ENCODE measurements at regions not wholly inside any gene's neighbourhood (a gene's known extent, or its start where the extent isn't known, plus 50 kb on each side); places are given as distances from the start of the nearest gene placed in this dataset.

DNA sequence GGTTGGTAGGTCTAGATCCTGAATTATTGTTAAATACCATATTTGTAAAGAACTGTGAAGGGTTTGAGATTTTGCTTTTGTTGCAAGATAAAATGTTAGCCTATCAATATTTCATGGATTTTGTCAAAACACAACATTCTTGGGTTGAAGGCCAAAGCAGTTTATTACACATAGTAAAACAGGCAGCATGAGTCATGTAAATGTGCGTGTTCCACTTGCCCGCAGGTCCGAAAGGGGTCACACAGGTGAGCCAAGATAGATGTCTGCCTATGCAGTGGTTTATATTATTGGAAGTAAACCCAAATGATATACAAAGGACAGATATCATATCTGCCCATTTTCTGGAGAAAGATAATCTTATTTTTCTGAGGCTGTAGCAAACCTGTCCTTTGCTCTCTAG is 1654.4 kb upstream of the SPRY2 start:
- POLR2A ChIA-PET: no interaction called here
- no peak overlapping the region for H3K4me3 Mint-ChIP-seq
- H3K27me3 Mint-ChIP-seq: no peaks in the 10 kb centered on the region
- no peaks in the 10 kb centered on the region for H3K9me3 ChIP-seq
- no peaks in the 10 kb centered on the region for H3K36me3 ChIP-seq (ENCODE audit: control insufficient read depth in 2 of 2, extremely low read depth in 1 of 2, insufficient read depth in 1 of 2, low read length in 1 of 2)
- H3K27ac ChIP-seq (ENCODE audit: low read length): no peak overlapping the region
- H3K4me1 ChIP-seq (ENCODE audit: control insufficient read depth in 1 of 2, extremely low read depth in 1 of 2, insufficient read depth in 2 of 2, low read length in 2 of 2): no peaks in the 10 kb centered on the region
- WGBS (ENCODE audit: insufficient coverage): no CpG with 5 or more reads among the region's 3 CpGs
- H3K27ac Mint-ChIP-seq: no peak overlapping the region
- H3K9me3 Mint-ChIP-seq: peaks cover 0 to 13% (median 2%) of the 10 kb centered on the region in 3 donors
- ATAC-seq (replicated peaks in 1 of 4) (no peak), DNase-seq (no peak)
- CTCF ChIA-PET: no interaction called here
- H3K36me3 Mint-ChIP-seq: no peaks in the 10 kb centered on the region
- no peaks in the 10 kb centered on the region for H3K27me3 ChIP-seq (replicated peaks in 1 of 2; ENCODE audit: control insufficient read depth in 2 of 2, extremely low read depth in 1 of 2, insufficient read depth in 2 of 2, low read length in 1 of 2)
- no peaks in the 10 kb centered on the region for H3K4me1 Mint-ChIP-seq
- no peak overlapping the region for H3K4me3 ChIP-seq (ENCODE audit: control insufficient read depth in 1 of 2, extremely low read depth in 1 of 2, low read length in 1 of 2)

DNA sequence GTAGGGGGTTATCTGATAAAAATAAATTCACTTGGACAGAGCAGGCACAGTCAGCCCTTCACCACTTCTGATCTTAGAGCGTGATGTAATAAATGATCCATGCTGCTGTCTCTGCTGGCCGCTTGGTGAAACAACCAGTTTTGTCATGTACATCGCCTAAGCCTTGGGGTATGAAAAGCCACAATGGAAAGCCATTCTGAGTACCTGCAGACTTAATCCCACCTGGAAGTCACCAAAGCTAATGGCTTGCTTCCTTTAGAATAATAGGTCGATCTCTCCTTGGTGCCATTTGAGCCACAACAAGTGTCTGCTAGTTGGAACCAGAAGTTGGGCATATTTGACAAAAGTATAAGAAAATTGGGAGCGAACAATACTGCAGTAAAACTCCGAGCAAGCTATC is 1649.7 kb upstream of the SPRY2 start:
- Mint-ChIP-seq H3K4me3 (no peak overlapping the region), H3K27ac (no peak overlapping the region), H3K27me3 (no peaks in the 10 kb centered on the region), H3K9me3 (peaks cover 3 to 17% (median 5%) of the 10 kb centered on the region in 3 donors), H3K4me1 (no peaks in the 10 kb centered on the region), H3K36me3 (no peaks in the 10 kb centered on the region)
- Histone ChIP-seq H3K4me1 (ENCODE audit: control insufficient read depth in 1 of 2, extremely low read depth in 1 of 2, insufficient read depth in 2 of 2, low read length in 2 of 2) (no peaks in the 10 kb centered on the region), H3K27me3 (replicated peaks in 1 of 2; ENCODE audit: control insufficient read depth in 2 of 2, extremely low read depth in 1 of 2, insufficient read depth in 2 of 2, low read length in 1 of 2) (no peaks in the 10 kb centered on the region), H3K4me3 (ENCODE audit: control insufficient read depth in 1 of 2, extremely low read depth in 1 of 2, low read length in 1 of 2) (no peak overlapping the region), H3K27ac (ENCODE audit: low read length) (no peak overlapping the region), H3K9me3 (no peaks in the 10 kb centered on the region), H3K36me3 (ENCODE audit: control insufficient read depth in 2 of 2, extremely low read depth in 1 of 2, insufficient read depth in 1 of 2, low read length in 1 of 2) (no peaks in the 10 kb centered on the region)
- WGBS (ENCODE audit: insufficient coverage): 95% methylated on average over 3 of the region's 6 CpGs
- no peak for ATAC-seq (replicated peaks in 1 of 4)
- no peak for DNase-seq
- CTCF ChIA-PET: no interaction called here
- POLR2A ChIA-PET: no interaction called here

DNA sequence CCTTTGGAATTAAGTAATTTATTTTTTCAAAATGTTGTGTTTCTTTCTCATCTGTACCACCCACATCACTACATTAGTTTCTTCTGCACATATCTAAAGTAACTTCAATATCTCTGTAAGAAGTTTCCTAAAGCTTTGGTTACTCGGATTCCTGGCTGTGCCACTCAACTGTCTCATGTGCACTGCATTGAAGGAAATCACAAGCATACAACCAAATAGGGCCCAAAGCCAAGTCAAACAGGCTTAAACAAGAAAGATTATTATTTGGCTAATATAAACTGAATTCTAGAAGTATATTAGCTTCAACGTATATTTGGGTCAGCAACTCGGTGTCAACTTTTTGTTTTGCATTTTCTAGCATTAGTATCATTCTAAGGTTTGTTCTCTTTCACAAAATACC is 1647.6 kb upstream of the SPRY2 start:
- POLR2A ChIA-PET: no interaction called here
- peaks cover 3 to 17% (median 8%) of the 10 kb centered on the region in 3 donors for H3K9me3 Mint-ChIP-seq
- H3K27ac Mint-ChIP-seq: no peak overlapping the region
- no peaks in the 10 kb centered on the region for H3K36me3 Mint-ChIP-seq
- H3K27me3 Mint-ChIP-seq: no peaks in the 10 kb centered on the region
- no CpG with 5 or more reads among the region's 3 CpGs for WGBS (ENCODE audit: insufficient coverage)
- Histone ChIP-seq H3K27me3 (replicated peaks in 1 of 2; ENCODE audit: control insufficient read depth in 2 of 2, extremely low read depth in 1 of 2, insufficient read depth in 2 of 2, low read length in 1 of 2) (no peaks in the 10 kb centered on the region), H3K27ac (ENCODE audit: low read length) (no peak overlapping the region), H3K36me3 (ENCODE audit: control insufficient read depth in 2 of 2, extremely low read depth in 1 of 2, insufficient read depth in 1 of 2, low read length in 1 of 2) (no peaks in the 10 kb centered on the region), H3K4me3 (ENCODE audit: control insufficient read depth in 1 of 2, extremely low read depth in 1 of 2, low read length in 1 of 2) (no peak overlapping the region), H3K4me1 (ENCODE audit: control insufficient read depth in 1 of 2, extremely low read depth in 1 of 2, insufficient read depth in 2 of 2, low read length in 2 of 2) (no peaks in the 10 kb centered on the region), H3K9me3 (no peaks in the 10 kb centered on the region)
- H3K4me3 Mint-ChIP-seq: no peak overlapping the region
- no peaks in the 10 kb centered on the region for H3K4me1 Mint-ChIP-seq
- CTCF ChIA-PET: no interaction called here
- ATAC-seq (replicated peaks in 1 of 4) (no peak), DNase-seq (no peak)

DNA sequence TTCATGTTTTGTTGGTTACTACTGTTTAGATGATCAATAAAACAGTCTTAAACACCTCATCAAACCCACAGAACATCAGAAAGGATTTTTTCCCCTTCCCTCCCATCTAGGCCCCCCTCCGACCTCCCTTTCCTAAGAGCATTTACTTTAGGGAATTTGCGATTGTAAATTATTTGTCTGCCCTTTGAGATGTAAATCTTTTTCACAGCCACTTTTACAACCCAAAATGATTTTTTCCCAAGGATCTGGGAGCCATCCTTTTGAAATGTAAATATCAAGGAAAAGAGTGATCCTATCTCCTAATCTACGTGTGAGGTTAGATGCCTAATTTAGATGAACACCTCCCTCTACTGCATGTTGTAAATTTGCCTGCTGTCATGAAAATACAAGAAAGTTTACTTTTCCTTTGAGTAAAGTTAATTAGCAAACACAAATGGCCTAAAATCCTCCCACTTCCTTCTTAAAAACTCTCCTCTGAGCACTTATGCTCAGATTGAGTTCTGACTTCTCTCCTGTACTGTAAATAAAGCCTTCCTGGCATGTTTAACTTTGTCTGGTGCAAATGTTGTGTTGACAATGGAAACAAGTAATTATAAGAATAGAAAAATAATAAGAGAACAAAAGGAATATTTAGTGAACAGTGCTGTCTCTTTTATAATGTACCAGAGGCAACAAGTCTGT is 1646.9 kb upstream of the SPRY2 start:
- POLR2A ChIA-PET: no interaction called here
- no peaks in the 10 kb centered on the region for H3K36me3 Mint-ChIP-seq

DNA sequence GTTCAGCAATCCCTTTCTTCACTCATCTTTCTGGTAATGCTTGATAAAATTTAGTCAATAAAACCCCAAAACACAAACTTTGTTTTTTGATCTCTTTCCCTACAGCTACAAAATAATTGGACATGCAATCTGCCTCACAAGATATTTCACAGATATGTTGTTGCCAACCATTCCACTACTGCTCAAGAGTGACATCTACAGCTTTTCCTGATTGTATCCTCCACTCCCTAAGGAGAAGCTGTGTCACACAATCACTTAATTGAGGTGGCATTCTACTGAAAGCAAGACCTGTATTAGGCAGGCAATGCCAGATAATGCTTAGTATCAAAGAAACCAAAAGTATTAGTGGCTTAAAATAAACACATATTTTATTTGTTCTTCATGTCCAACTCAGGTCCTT is 1646.2 kb upstream of the SPRY2 start:
- POLR2A ChIA-PET: no interaction called here
- Mint-ChIP-seq H3K9me3 (peaks cover 7 to 18% (median 14%) of the 10 kb centered on the region in 3 donors), H3K36me3 (no peaks in the 10 kb centered on the region), H3K27ac (no peak overlapping the region), H3K4me3 (no peak overlapping the region), H3K4me1 (no peaks in the 10 kb centered on the region), H3K27me3 (no peaks in the 10 kb centered on the region)
- H3K27me3 ChIP-seq (replicated peaks in 1 of 2; ENCODE audit: control insufficient read depth in 2 of 2, extremely low read depth in 1 of 2, insufficient read depth in 2 of 2, low read length in 1 of 2): no peaks in the 10 kb centered on the region
- DNase-seq (no peak), ATAC-seq (replicated peaks in 1 of 4) (no peak)
- H3K9me3 ChIP-seq: no peaks in the 10 kb centered on the region
- no peaks in the 10 kb centered on the region for H3K4me1 ChIP-seq (ENCODE audit: control insufficient read depth in 1 of 2, extremely low read depth in 1 of 2, insufficient read depth in 2 of 2, low read length in 2 of 2)
- CTCF ChIA-PET: no interaction called here
- H3K36me3 ChIP-seq (ENCODE audit: control insufficient read depth in 2 of 2, extremely low read depth in 1 of 2, insufficient read depth in 1 of 2, low read length in 1 of 2): no peaks in the 10 kb centered on the region
- H3K4me3 ChIP-seq (ENCODE audit: control insufficient read depth in 1 of 2, extremely low read depth in 1 of 2, low read length in 1 of 2): no peak overlapping the region
- no peak overlapping the region for H3K27ac ChIP-seq (ENCODE audit: low read length)

More for the DNA sequence above, 1646.9 kb upstream of the SPRY2 start:
- Mint-ChIP-seq H3K9me3 (peaks cover 5 to 15% (median 13%) of the 10 kb centered on the region in 3 donors), H3K4me3 (no peak overlapping the region), H3K27me3 (no peaks in the 10 kb centered on the region), H3K27ac (no peak overlapping the region), H3K4me1 (no peaks in the 10 kb centered on the region)
- H3K27ac ChIP-seq (ENCODE audit: low read length): no peak overlapping the region
- H3K9me3 ChIP-seq: no peaks in the 10 kb centered on the region
- no peaks in the 10 kb centered on the region for H3K27me3 ChIP-seq (replicated peaks in 1 of 2; ENCODE audit: control insufficient read depth in 2 of 2, extremely low read depth in 1 of 2, insufficient read depth in 2 of 2, low read length in 1 of 2)
- WGBS (ENCODE audit: insufficient coverage): no CpG with 5 or more reads among the region's 3 CpGs
- H3K36me3 ChIP-seq (ENCODE audit: control insufficient read depth in 2 of 2, extremely low read depth in 1 of 2, insufficient read depth in 1 of 2, low read length in 1 of 2): no peaks in the 10 kb centered on the region
- DNase-seq (no peak), ATAC-seq (replicated peaks in 1 of 4) (no peak)
- CTCF ChIA-PET: no interaction called here
- H3K4me1 ChIP-seq (ENCODE audit: control insufficient read depth in 1 of 2, extremely low read depth in 1 of 2, insufficient read depth in 2 of 2, low read length in 2 of 2): no peaks in the 10 kb centered on the region
- H3K4me3 ChIP-seq (ENCODE audit: control insufficient read depth in 1 of 2, extremely low read depth in 1 of 2, low read length in 1 of 2): no peak overlapping the region

DNA sequence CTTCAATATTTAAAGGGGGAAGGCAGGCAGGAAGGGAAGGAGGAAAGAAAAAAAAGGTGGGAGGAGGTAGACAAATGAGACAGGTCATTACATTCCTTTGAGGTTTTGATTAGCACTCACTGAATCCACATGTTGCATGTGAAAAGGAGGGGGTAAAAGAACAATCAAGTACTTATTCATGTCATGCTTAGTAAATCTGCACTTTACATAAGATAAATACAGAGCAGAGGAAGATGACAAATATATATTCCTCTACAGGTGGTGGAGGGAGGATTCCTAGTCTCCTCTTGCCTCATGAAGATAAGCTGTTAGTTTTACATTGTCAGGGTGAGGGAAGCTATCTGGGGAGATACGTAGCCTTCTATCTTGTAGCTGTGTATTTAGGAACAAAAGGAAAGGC is 1645.4 kb upstream of the SPRY2 start:
- Mint-ChIP-seq H3K4me1 (no peaks in the 10 kb centered on the region), H3K27me3 (no peaks in the 10 kb centered on the region), H3K4me3 (no peak overlapping the region), H3K36me3 (no peaks in the 10 kb centered on the region), H3K9me3 (peaks cover 10 to 22% (median 18%) of the 10 kb centered on the region in 3 donors), H3K27ac (no peak overlapping the region)
- Histone ChIP-seq H3K27ac (ENCODE audit: low read length) (no peak overlapping the region), H3K4me3 (ENCODE audit: control insufficient read depth in 1 of 2, extremely low read depth in 1 of 2, low read length in 1 of 2) (no peak overlapping the region), H3K4me1 (ENCODE audit: control insufficient read depth in 1 of 2, extremely low read depth in 1 of 2, insufficient read depth in 2 of 2, low read length in 2 of 2) (no peaks in the 10 kb centered on the region), H3K27me3 (replicated peaks in 1 of 2; ENCODE audit: control insufficient read depth in 2 of 2, extremely low read depth in 1 of 2, insufficient read depth in 2 of 2, low read length in 1 of 2) (no peaks in the 10 kb centered on the region), H3K9me3 (no peaks in the 10 kb centered on the region), H3K36me3 (ENCODE audit: control insufficient read depth in 2 of 2, extremely low read depth in 1 of 2, insufficient read depth in 1 of 2, low read length in 1 of 2) (no peaks in the 10 kb centered on the region)
- ATAC-seq (replicated peaks in 1 of 4) (no peak), DNase-seq (no peak)
- WGBS (ENCODE audit: insufficient coverage): 100% methylated on average over 1 of the region's 1 CpG
- ChIA-PET POLR2A (no interaction called here), CTCF (no interaction called here)

DNA sequence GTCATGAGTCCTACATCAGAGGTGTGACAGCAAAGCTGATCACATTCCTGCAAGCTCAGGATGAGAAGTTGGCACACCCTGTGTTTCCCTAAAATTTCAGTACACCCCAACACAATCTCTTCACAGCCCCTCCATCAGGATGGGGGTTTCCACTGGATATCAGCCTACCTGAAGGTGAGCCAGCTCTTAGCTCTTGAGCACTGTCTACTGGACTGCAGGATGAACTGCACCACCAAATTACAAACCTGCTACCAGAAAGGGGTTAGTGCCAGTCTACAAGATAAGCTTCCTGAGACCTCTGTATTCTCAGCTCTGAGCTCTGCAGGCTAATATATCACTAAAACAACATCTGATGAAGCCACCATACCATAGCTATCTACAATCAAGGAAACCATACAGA is 1616.2 kb upstream of the SPRY2 start:
- no peak for ATAC-seq (replicated peaks in 1 of 4)
- H3K4me3 Mint-ChIP-seq: no peak overlapping the region
- no peaks in the 10 kb centered on the region for H3K36me3 ChIP-seq (ENCODE audit: control insufficient read depth in 2 of 2, extremely low read depth in 1 of 2, insufficient read depth in 1 of 2, low read length in 1 of 2)
- no peaks in the 10 kb centered on the region for H3K4me1 Mint-ChIP-seq
- H3K27ac ChIP-seq (ENCODE audit: low read length): no peak overlapping the region
- no peaks in the 10 kb centered on the region for H3K4me1 ChIP-seq (ENCODE audit: control insufficient read depth in 1 of 2, extremely low read depth in 1 of 2, insufficient read depth in 2 of 2, low read length in 2 of 2)
- POLR2A ChIA-PET: interaction anchor here in 1 of 2 donors (0.7 kb wide), 1 partner anchor 1161 kb away, joined by 3 read pairs; no protein-coding TSS in a partner anchor
- no peak overlapping the region for H3K4me3 ChIP-seq (ENCODE audit: control insufficient read depth in 1 of 2, extremely low read depth in 1 of 2, low read length in 1 of 2)
- H3K27me3 ChIP-seq (replicated peaks in 1 of 2; ENCODE audit: control insufficient read depth in 2 of 2, extremely low read depth in 1 of 2, insufficient read depth in 2 of 2, low read length in 1 of 2): no peaks in the 10 kb centered on the region
- no peaks in the 10 kb centered on the region for H3K36me3 Mint-ChIP-seq
- no peak overlapping the region for H3K27ac Mint-ChIP-seq
- H3K9me3 Mint-ChIP-seq: peaks cover 18 to 34% (median 19%) of the 10 kb centered on the region in 3 donors
- H3K27me3 Mint-ChIP-seq: no peaks in the 10 kb centered on the region
- CTCF ChIA-PET: no interaction called here
- DNase-seq: no peak
- H3K9me3 ChIP-seq: no peaks in the 10 kb centered on the region
